Liver (tissue), 8 donors: ENCODE measurements at regions not wholly inside any gene's neighbourhood (a gene's known extent, or its start where the extent isn't known, plus 50 kb on each side); places are given as distances from the start of the nearest gene placed in this dataset.

Experiments used
- DNase-seq: peaks from one replicate; pipeline ENCODE4 v3.0.0-alpha.2; 2017; ENCODE audit warnings: low spot score
- H3K27ac ChIP-seq, 2 donors: one replicate each; pipeline ENCODE4 v1.7.0; 2013; ENCODE audit warnings: inconsistent platforms in 2 of 2, low read length in 2 of 2, control low read depth in 1 of 2, low read depth in 1 of 2, mild to moderate bottlenecking in 1 of 2
- H3K27me3 ChIP-seq, 4 donors: one replicate each; pipeline versions ENCODE4 v1.6.1 to v1.7.0; 2013; ENCODE audit warnings: low read length in 3 of 4, inconsistent platforms in 1 of 4, mild to moderate bottlenecking in 1 of 4, moderate library complexity in 1 of 4; ENCODE audit not compliant: control insufficient read depth in 4 of 4, insufficient read depth in 4 of 4
- H3K36me3 ChIP-seq, 4 donors: one replicate each; pipeline versions ENCODE4 v1.6.1 to v1.7.0; 2013; ENCODE audit warnings: low read length in 3 of 4, mild to moderate bottlenecking in 3 of 4, low read depth in 1 of 4, moderate library complexity in 1 of 4; ENCODE audit not compliant: control insufficient read depth in 4 of 4, insufficient read depth in 3 of 4
- H3K4me1 ChIP-seq, 4 donors: one replicate each; pipeline versions ENCODE4 v1.6.1 to v1.7.0; 2013; ENCODE audit warnings: low read length in 3 of 4, mild to moderate bottlenecking in 3 of 4, moderate library complexity in 1 of 4; ENCODE audit not compliant: control insufficient read depth in 4 of 4, insufficient read depth in 4 of 4
- H3K4me3 ChIP-seq, 3 donors: one replicate each; pipeline versions ENCODE4 v1.6.1 to v1.7.0; 2013; ENCODE audit warnings: low read length in 3 of 3, control low read depth in 1 of 3, low read depth in 1 of 3, mild to moderate bottlenecking in 1 of 3
- H3K9ac ChIP-seq, 2 donors: one replicate each; pipeline ENCODE4 v1.7.0; 2013; ENCODE audit warnings: low read length in 2 of 2, mild to moderate bottlenecking in 2 of 2, moderate library complexity in 2 of 2, control low read depth in 1 of 2, low read depth in 1 of 2
- H3K9me3 ChIP-seq, 4 donors: one replicate each; pipeline versions ENCODE4 v1.6.1 to v1.7.0; 2013; ENCODE audit warnings: low read length in 3 of 4; ENCODE audit not compliant: control insufficient read depth in 4 of 4
- EGR1 ChIP-seq, 2 donors: IDR thresholded peaks; 2 replicates each; pipeline ENCODE4 v1.6.1; 2016 to 2018; ENCODE audit warnings: antibody characterized with exemption in 2 of 2, low read depth in 2 of 2
- GABPA ChIP-seq, 2 donors: IDR thresholded peaks in 1 of 2; conservative IDR thresholded peaks in 1 of 2; 2 replicates each; pipeline ENCODE4 v1.6.1; 2016; ENCODE audit warnings: antibody characterized with exemption in 2 of 2, mild to moderate bottlenecking in 1 of 2, moderate library complexity in 1 of 2
- HNF4G ChIP-seq: IDR thresholded peaks from 2 replicates; pipeline ENCODE4 v1.6.1; 2016; ENCODE audit warnings: antibody characterized with exemption
- JUND ChIP-seq, 2 donors: IDR thresholded peaks; 2 replicates each; pipeline ENCODE4 v1.6.1; 2016; ENCODE audit warnings: antibody characterized with exemption in 2 of 2
- RXRA ChIP-seq, 2 donors: IDR thresholded peaks; 2 replicates each; pipeline ENCODE4 v1.6.1; 2017 to 2018; ENCODE audit warnings: antibody characterized with exemption in 2 of 2, mild to moderate bottlenecking in 1 of 2
- TAF1 ChIP-seq: conservative IDR thresholded peaks from 2 replicates; pipeline ENCODE4 v1.6.1; 2016; ENCODE audit warnings: antibody characterized with exemption, mild to moderate bottlenecking
- WGBS: extraction: QIAGEN DNeasy Blood & Tissue Kit; methylation state at CpG from one replicate; pipeline ENCODE4 v1.1.7; 2013; 5-methylcytosine and 5-hydroxymethylcytosine counted together
- TF ChIP-seq, protein P1 (sequence below): IDR thresholded peaks from 2 replicates; pipeline ENCODE4 v1.6.1; 2016; ENCODE audit warnings: antibody characterized with exemption
- TF ChIP-seq, protein P2 (sequence below): IDR thresholded peaks from 2 replicates; pipeline ENCODE4 v1.6.1; 2016; ENCODE audit warnings: antibody characterized with exemption
- TF ChIP-seq, protein P3 (sequence below): fragments of 150-350 bp; IDR thresholded peaks from 2 replicates; pipeline ENCODE4 v1.5.1; 2017; ENCODE audit warnings: improper control_type of control experiment, low read depth, low read length; ENCODE audit not compliant: missing input control
- donor health status: healthy.
- donor health status: healthy.
- donor health status: healthy.
- donor health status: healthy.
- donor health status: healthy.

DNA sequence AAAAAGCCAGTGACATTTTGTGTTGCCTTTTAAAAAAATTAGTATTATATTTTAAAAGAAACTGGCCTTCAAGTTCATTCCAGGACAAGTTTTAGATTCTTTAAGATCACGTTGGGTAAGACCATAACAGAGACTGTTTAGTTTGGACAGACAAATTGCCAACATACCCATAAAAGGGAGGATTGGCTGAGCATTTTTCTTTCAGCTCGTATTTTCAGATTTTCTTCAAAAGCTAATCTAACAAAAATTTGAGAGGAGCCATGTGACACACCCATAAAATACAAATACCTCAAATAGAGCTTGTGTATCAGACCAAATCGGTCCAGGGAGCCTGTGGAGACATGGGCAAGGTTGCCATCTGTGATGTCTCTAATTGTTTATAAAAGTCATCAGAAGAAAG is 74.6 kb upstream of the C1QTNF7 start (continued):
- TF ChIP-seq, protein P1, sequence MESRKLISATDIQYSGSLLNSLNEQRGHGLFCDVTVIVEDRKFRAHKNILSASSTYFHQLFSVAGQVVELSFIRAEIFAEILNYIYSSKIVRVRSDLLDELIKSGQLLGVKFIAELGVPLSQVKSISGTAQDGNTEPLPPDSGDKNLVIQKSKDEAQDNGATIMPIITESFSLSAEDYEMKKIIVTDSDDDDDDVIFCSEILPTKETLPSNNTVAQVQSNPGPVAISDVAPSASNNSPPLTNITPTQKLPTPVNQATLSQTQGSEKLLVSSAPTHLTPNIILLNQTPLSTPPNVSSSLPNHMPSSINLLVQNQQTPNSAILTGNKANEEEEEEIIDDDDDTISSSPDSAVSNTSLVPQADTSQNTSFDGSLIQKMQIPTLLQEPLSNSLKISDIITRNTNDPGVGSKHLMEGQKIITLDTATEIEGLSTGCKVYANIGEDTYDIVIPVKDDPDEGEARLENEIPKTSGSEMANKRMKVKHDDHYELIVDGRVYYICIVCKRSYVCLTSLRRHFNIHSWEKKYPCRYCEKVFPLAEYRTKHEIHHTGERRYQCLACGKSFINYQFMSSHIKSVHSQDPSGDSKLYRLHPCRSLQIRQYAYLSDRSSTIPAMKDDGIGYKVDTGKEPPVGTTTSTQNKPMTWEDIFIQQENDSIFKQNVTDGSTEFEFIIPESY: no peak
- TF ChIP-seq, protein P2, sequence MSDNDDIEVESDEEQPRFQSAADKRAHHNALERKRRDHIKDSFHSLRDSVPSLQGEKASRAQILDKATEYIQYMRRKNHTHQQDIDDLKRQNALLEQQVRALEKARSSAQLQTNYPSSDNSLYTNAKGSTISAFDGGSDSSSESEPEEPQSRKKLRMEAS: no peak
- TF ChIP-seq TAF1 (no peak), GABPA (IDR thresholded peaks at IDR 0.05 in 1 of 2, conservative IDR thresholded peaks at IDR 0.05 in 1 of 2) (no peak), EGR1 (IDR thresholded peaks at IDR 0.05; ENCODE audit: low read depth in 2 of 2) (no peak)

DNA sequence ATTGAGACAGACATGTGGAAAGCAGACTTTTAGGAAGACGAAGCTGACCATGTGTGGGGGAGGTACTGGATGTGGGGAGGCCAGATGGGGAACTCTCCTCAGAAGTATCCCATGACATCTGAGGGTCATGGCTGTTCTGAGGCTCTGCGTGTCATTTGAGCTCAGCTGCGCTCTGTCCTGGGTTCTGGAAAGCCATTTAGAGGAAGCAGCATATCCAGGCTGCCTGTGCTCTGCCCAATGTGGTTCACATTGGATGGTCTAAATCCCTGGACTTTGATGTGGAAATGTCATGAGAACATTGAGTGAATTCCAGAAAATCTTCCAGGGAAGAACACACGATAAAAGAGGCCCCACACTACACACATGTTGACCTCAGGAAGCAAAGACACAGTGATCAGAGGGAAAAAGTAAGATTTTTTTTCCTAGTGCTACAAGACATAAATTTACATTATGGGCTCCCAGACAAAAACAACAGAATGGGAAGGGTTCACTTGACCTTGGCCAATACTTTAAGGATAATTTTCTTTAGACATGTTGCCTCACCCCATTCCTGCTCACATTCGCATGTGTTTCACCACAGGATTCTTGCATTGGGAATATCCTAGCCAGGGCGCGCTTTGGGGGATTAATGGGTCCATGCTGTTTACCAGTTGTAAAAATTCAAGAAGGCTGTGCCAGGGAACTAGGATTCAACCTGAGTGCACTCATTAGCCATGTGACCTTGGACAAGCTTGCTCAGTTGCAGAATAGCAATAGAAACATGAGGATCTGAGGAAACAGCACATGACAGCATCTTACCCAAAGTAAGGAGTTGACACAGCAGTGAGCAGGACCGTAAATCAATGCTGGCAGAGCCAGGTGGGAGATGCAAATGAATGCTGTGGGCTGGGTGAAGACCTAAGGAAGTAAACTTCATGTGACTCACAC is 73.2 kb upstream of the C1QTNF7 start:
- WGBS: 81% methylated on average over 8 of the region's 8 CpGs
- no peak for DNase-seq
- H3K27ac ChIP-seq: no peak overlapping the region

DNA sequence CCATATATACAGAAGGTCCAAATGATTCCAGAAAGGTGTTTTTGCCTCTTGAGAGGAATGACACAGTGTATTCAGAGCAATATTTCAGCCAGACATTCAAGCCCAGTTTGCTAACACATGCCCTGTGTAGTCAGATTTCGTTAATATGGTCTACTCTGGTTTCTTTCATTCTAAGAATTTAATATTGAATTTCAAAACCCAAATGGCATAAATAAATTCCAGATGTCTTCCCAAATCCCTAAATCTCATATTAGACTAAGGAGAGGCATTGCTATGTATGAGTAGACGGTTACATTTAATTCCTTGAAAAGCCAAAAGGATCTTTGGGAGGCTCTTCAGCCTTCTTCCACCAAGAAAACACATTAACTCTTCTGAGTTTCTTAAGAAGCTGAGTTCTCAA is 66.3 kb upstream of the C1QTNF7 start:
- no peaks in the 10 kb centered on the region for H3K27me3 ChIP-seq
- no peak overlapping the region for H3K9ac ChIP-seq
- TF ChIP-seq GABPA (IDR thresholded peaks at IDR 0.05 in 1 of 2, conservative IDR thresholded peaks at IDR 0.05 in 1 of 2): no peak
- H3K9me3 ChIP-seq: no peaks in the 10 kb centered on the region
- no peak overlapping the region for H3K27ac ChIP-seq
- H3K36me3 ChIP-seq: no peaks in the 10 kb centered on the region
- no peaks in the 10 kb centered on the region for H3K4me1 ChIP-seq
- no peak overlapping the region for H3K4me3 ChIP-seq
- no peak for DNase-seq
- 92% methylated on average over 2 of the region's 2 CpGs for WGBS

More for the DNA sequence above, 73.2 kb upstream of the C1QTNF7 start:
- Histone ChIP-seq H3K9ac (no peak overlapping the region), H3K4me1 (no peaks in the 10 kb centered on the region), H3K36me3 (no peaks in the 10 kb centered on the region), H3K4me3 (no peak overlapping the region), H3K27me3 (no peaks in the 10 kb centered on the region), H3K9me3 (peaks cover 0 to 4% (median 0%) of the 10 kb centered on the region in 4 donors)
- TF ChIP-seq, protein P1: no peak
- no peak for TF ChIP-seq RXRA (IDR thresholded peaks at IDR 0.05)

DNA sequence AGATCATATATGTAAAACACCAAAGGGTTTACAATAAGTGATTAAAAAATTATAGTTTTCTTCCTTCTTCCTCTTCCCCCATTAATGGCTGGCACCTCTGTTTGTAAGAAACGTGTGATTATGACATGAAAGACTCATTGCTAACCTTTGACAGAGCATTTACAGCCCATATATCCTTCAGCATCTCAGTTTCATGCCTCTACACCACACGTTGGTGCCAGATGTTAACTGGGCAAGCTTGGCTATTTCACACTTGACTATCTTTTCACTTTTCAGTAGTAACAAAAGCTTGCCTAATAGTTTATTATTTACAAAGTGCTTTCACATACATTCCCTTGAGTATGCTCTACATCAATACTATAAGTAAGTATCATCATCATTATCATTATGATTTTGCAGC is 65.3 kb upstream of the C1QTNF7 start:
- TF ChIP-seq, protein P3, sequence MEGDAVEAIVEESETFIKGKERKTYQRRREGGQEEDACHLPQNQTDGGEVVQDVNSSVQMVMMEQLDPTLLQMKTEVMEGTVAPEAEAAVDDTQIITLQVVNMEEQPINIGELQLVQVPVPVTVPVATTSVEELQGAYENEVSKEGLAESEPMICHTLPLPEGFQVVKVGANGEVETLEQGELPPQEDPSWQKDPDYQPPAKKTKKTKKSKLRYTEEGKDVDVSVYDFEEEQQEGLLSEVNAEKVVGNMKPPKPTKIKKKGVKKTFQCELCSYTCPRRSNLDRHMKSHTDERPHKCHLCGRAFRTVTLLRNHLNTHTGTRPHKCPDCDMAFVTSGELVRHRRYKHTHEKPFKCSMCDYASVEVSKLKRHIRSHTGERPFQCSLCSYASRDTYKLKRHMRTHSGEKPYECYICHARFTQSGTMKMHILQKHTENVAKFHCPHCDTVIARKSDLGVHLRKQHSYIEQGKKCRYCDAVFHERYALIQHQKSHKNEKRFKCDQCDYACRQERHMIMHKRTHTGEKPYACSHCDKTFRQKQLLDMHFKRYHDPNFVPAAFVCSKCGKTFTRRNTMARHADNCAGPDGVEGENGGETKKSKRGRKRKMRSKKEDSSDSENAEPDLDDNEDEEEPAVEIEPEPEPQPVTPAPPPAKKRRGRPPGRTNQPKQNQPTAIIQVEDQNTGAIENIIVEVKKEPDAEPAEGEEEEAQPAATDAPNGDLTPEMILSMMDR: no peak
- TF ChIP-seq HNF4G (no peak), JUND (IDR thresholded peaks at IDR 0.05) (no peak)
- DNase-seq: no peak
- Histone ChIP-seq H3K27ac (no peak overlapping the region), H3K9me3 (no peaks in the 10 kb centered on the region), H3K4me3 (no peak overlapping the region), H3K4me1 (no peaks in the 10 kb centered on the region), H3K36me3 (no peaks in the 10 kb centered on the region), H3K9ac (no peak overlapping the region), H3K27me3 (no peaks in the 10 kb centered on the region)
- WGBS: 46% methylated on average over 2 of the region's 2 CpGs
